GM19328 (cell line): ENCODE measurements at regions not wholly inside any gene's neighbourhood (a gene's known extent, or its start where the extent isn't known, plus 50 kb on each side); places are given as distances from the start of the nearest gene placed in this dataset.
"Not testable (repeated sequence)": the region's sequence is repeated elsewhere in the genome, so short reads cannot be mapped to it uniquely, and the experiment has no call there.

Source experiments
- ATAC-seq: cut with Tn5 transposase; IDR thresholded peaks from one replicate; pipeline ENCODE4 v1.9.1; 2021; ENCODE audit warnings: mild to moderate bottlenecking, moderate library complexity; ENCODE audit not compliant: unreplicated experiment

GRCh38 chr2:43149482-43150107 is 76.8 kb downstream of the ZFP36L2 start:
- ATAC-seq = no peak

GRCh38 chr2:43146083-43146482 is 80.3 kb downstream of the ZFP36L2 start:
- no peak for ATAC-seq

GRCh38 chr2:43144263-43144662 is 82.1 kb downstream of the ZFP36L2 start:
- ATAC-seq = no peak

- no peak for ATAC-seq
Observed at GRCh38 chr2:43143756-43144155, 82.7 kb downstream of the ZFP36L2 start.

GRCh38 chr2:43142921-43143438 is 83.4 kb downstream of the ZFP36L2 start:
- ATAC-seq = no peak

- not testable (repeated sequence) for ATAC-seq
Observed at GRCh38 chr2:43141636-43142151, 84.7 kb downstream of the ZFP36L2 start.

- ATAC-seq = no peak
Observed at GRCh38 chr2:43139996-43140621, 86.3 kb downstream of the ZFP36L2 start.

GRCh38 chr2:43139501-43139900 is 86.9 kb downstream of the ZFP36L2 start:
- no peak for ATAC-seq

GRCh38 chr2:43138441-43138840 is 88.0 kb downstream of the ZFP36L2 start:
- ATAC-seq = no peak

- no peak for ATAC-seq
Observed at GRCh38 chr2:43136876-43137275, 89.5 kb downstream of the ZFP36L2 start.

- ATAC-seq = no peak
Observed at GRCh38 chr2:43136011-43136799, 90.2 kb downstream of the ZFP36L2 start.

GRCh38 chr2:43135583-43135982 is 90.8 kb downstream of the ZFP36L2 start:
- no peak for ATAC-seq

- ATAC-seq = no peak
Observed at GRCh38 chr2:43134571-43134889, 91.9 kb downstream of the ZFP36L2 start.

- ATAC-seq = no peak
Observed at GRCh38 chr2:43133708-43134570, 92.5 kb downstream of the ZFP36L2 start.

- ATAC-seq = no peak
Observed at GRCh38 chr2:43133336-43133707, 93.1 kb downstream of the ZFP36L2 start.

- no peak for ATAC-seq
Observed at GRCh38 chr2:43132683-43133301, 93.6 kb downstream of the ZFP36L2 start.

- ATAC-seq = no peak
Observed at GRCh38 chr2:43131890-43132682, 94.3 kb downstream of the ZFP36L2 start.

GRCh38 chr2:43131051-43131889 is 95.1 kb downstream of the ZFP36L2 start:
- no peak for ATAC-seq

GRCh38 chr2:43130548-43130875 is 95.9 kb downstream of the ZFP36L2 start:
- ATAC-seq = no peak
